GM12872 (cell line): ENCODE measurements at regions not wholly inside any gene's neighbourhood (a gene's known extent, or its start where the extent isn't known, plus 50 kb on each side); places are given as distances from the start of the nearest gene placed in this dataset.
A peak's percentile ranks its signal among the peaks of the same experiment; 100 is the strongest.

Source experiments
- CTCF ChIP-seq: IDR thresholded peaks from 3 replicates; pipeline ENCODE4 v1.5.1; 2011; ENCODE audit warnings: low read depth, mild to moderate bottlenecking, low read length, moderate library complexity; ENCODE audit not compliant: insufficient read depth

- peak; percentile 59; the same call in 1 of the 3 replicates for TF ChIP-seq CTCF
Measured at GRCh38 chr7:149598721-149599308, 101.2 kb upstream of the ZNF746 start.

- TF ChIP-seq CTCF: no peak
Measured at GRCh38 chr7:149595541-149595940, 97.9 kb upstream of the ZNF746 start.

GRCh38 chr7:149595078-149595477 lies 97.5 kb upstream of the ZNF746 start:
- no peak for TF ChIP-seq CTCF

- TF ChIP-seq CTCF: no peak
Measured at GRCh38 chr7:149588930-149589329, 91.3 kb upstream of the ZNF746 start.

GRCh38 chr7:149586646-149587645 lies 89.3 kb upstream of the ZNF746 start:
- TF ChIP-seq CTCF: no peak

- no peak for TF ChIP-seq CTCF
Measured at GRCh38 chr7:149584530-149584929, 86.9 kb upstream of the ZNF746 start.

GRCh38 chr7:149584009-149584408 lies 86.4 kb upstream of the ZNF746 start:
- TF ChIP-seq CTCF: no peak
